BE2C (cell line): ENCODE measurements at regions not wholly inside any gene's neighbourhood (a gene's known extent, or its start where the extent isn't known, plus 50 kb on each side); places are given as distances from the start of the nearest gene placed in this dataset.

ENCODE experiments used
- DNase-seq: peaks from one replicate; pipeline ENCODE4 v3.0.0-alpha.2; 2020
- H3K27me3 ChIP-seq: fragments of 250-450 bp; sonication (Bioruptor Pico); 2 replicates; pipeline ENCODE4 v1.5.1; 2020; ENCODE audit warnings: mild to moderate bottlenecking
- H3K36me3 ChIP-seq: fragments of 250-450 bp; sonication (Bioruptor Pico); 2 replicates; pipeline ENCODE4 v1.5.1; 2020; ENCODE audit warnings: mild to moderate bottlenecking
- H3K4me1 ChIP-seq: fragments of 250-450 bp; sonication (Bioruptor Pico); 2 replicates; pipeline ENCODE4 v1.5.1; 2020
- H3K4me3 ChIP-seq: 2 replicates; pipeline ENCODE4 v1.5.1; 2011; ENCODE audit warnings: low read depth, low read length
- H3K9me3 ChIP-seq: fragments of 250-450 bp; sonication (Bioruptor Pico); 2 replicates; pipeline ENCODE4 v1.5.1; 2020
- CTCF ChIP-seq: IDR thresholded peaks from 2 replicates; pipeline ENCODE4 v1.5.1; 2012; ENCODE audit warnings: mild to moderate bottlenecking, low read depth, low read length

- no peaks in the 10 kb centered on the region for H3K4me1 ChIP-seq
- no peak for TF ChIP-seq CTCF
Observed at GRCh38 chr20:24879875-24880274, 69.2 kb upstream of the CST7 start.

GRCh38 chr20:24880356-24880755 lies 68.7 kb upstream of the CST7 start:
- H3K27me3 ChIP-seq, result peaks cover 12% of the 10 kb centered on the region
- H3K36me3 ChIP-seq, result no peaks in the 10 kb centered on the region
- no peak for DNase-seq
- H3K4me1 ChIP-seq, result no peaks in the 10 kb centered on the region
- no peak overlapping the region for H3K4me3 ChIP-seq
- no peaks in the 10 kb centered on the region for H3K9me3 ChIP-seq
- no peak for TF ChIP-seq CTCF

More at GRCh38 chr20:24879875-24880274, 69.2 kb upstream of the CST7 start:
- no peak for DNase-seq
- no peaks in the 10 kb centered on the region for H3K36me3 ChIP-seq
- peaks cover 11% of the 10 kb centered on the region; the same call in 1 of the 2 replicates for H3K27me3 ChIP-seq
- H3K9me3 ChIP-seq, result no peaks in the 10 kb centered on the region
- H3K4me3 ChIP-seq, result no peak overlapping the region

GRCh38 chr20:24890286-24890685 lies 58.8 kb upstream of the CST7 start:
- H3K36me3 ChIP-seq, result no peaks in the 10 kb centered on the region
- no peak for TF ChIP-seq CTCF
- DNase-seq, result no peak
- no peak overlapping the region for H3K4me3 ChIP-seq
- H3K27me3 ChIP-seq, result peaks cover 19% of the 10 kb centered on the region
- no peaks in the 10 kb centered on the region for H3K9me3 ChIP-seq
- H3K4me1 ChIP-seq, result no peaks in the 10 kb centered on the region

- no peak overlapping the region for H3K4me3 ChIP-seq
- no peaks in the 10 kb centered on the region for H3K9me3 ChIP-seq
- TF ChIP-seq CTCF, result no peak
- no peak for DNase-seq
- H3K27me3 ChIP-seq, result peaks cover 7% of the 10 kb centered on the region; the same call in 1 of the 2 replicates
- H3K4me1 ChIP-seq, result no peaks in the 10 kb centered on the region
- H3K36me3 ChIP-seq, result no peaks in the 10 kb centered on the region
Observed at GRCh38 chr20:24891546-24892393, 57.3 kb upstream of the CST7 start.

GRCh38 chr20:24892522-24892921 lies 56.5 kb upstream of the CST7 start:
- Histone ChIP-seq H3K4me3 (no peak overlapping the region), H3K36me3 (no peaks in the 10 kb centered on the region), H3K27me3 (peaks cover 7% of the 10 kb centered on the region; the same call in 1 of the 2 replicates), H3K4me1 (no peaks in the 10 kb centered on the region), H3K9me3 (no peaks in the 10 kb centered on the region)
- DNase-seq, result no peak
- TF ChIP-seq CTCF, result no peak

GRCh38 chr20:24892931-24893330 lies 56.1 kb upstream of the CST7 start:
- DNase-seq, result no peak
- no peaks in the 10 kb centered on the region for H3K36me3 ChIP-seq

More at GRCh38 chr20:24892931-24893330, 56.1 kb upstream of the CST7 start:
- TF ChIP-seq CTCF, result no peak
- H3K4me1 ChIP-seq, result no peaks in the 10 kb centered on the region
- no peaks in the 10 kb centered on the region for H3K9me3 ChIP-seq
- peaks cover 7% of the 10 kb centered on the region; the same call in 1 of the 2 replicates for H3K27me3 ChIP-seq
- no peak overlapping the region for H3K4me3 ChIP-seq
